ENCODE measurements at regions not wholly inside any gene's neighbourhood (a gene's known extent, or its start where the extent isn't known, plus 50 kb on each side); places are given as distances from the start of the nearest gene placed in this dataset.

DNA sequence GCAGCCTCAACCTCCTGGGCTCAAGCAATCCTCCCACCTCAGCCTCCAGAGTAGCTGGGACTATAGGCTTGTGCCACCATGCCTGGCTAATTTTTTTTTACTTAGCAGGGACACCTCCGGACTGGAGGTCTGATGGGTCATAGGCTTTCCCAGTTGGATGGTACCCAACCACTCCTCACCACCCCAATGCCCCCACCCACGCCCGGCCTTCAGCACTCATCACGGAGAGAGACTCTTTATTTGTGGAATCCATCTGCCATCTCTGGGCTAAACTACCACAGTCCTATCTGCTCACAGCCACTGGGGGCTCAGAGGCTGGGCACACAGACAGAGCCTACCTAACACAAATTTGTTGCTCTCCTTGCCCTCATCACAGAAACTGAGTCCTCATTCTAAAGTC lies 58.3 kb upstream of the STXBP1 start:
- DNase-seq (ENCODE audit: extremely low spot score, insufficient read length, low read depth) (no peak), FAIRE-seq (no peak)

DNA sequence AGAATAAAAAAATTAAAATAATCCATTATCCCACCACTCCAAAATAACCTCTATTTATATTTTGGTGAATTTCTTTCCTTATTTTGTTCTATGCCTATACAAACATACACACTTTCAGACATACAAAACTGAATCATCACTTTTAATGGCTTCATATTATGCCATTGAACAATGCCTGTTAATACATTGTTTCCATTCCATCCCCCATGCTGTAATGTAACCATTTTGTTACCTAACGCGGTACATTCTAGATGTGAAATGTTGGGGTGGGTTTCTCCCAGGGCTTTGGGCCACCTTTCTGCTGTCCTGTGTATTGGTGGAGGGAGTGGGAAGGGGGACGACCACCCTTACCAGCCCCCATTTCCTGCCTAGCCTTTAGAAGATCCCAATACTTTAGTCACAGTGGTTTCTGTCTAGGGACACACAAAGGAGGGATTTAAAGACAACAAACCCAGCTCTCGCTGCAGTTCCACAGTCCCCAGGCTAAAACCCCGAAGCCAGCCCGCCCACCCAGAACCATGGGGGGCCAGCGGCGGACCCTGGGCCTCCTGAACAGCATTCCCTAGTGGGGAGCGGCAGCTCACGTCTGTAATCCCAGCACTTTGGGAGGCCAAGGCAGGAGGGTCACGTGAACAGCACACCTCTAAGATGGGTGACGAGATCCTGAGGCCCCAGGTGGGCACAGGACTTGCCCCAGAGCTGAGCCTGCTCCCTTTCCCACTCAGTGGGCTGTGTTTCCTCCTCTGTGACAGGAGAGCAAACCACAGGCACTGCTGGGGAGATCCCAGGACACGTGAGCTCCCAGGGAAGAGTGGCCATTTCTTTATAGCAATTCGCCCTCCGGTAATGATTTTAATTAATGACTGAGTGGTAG lies 56.9 kb upstream of the STXBP1 start:
- FAIRE-seq: no peak

DNA sequence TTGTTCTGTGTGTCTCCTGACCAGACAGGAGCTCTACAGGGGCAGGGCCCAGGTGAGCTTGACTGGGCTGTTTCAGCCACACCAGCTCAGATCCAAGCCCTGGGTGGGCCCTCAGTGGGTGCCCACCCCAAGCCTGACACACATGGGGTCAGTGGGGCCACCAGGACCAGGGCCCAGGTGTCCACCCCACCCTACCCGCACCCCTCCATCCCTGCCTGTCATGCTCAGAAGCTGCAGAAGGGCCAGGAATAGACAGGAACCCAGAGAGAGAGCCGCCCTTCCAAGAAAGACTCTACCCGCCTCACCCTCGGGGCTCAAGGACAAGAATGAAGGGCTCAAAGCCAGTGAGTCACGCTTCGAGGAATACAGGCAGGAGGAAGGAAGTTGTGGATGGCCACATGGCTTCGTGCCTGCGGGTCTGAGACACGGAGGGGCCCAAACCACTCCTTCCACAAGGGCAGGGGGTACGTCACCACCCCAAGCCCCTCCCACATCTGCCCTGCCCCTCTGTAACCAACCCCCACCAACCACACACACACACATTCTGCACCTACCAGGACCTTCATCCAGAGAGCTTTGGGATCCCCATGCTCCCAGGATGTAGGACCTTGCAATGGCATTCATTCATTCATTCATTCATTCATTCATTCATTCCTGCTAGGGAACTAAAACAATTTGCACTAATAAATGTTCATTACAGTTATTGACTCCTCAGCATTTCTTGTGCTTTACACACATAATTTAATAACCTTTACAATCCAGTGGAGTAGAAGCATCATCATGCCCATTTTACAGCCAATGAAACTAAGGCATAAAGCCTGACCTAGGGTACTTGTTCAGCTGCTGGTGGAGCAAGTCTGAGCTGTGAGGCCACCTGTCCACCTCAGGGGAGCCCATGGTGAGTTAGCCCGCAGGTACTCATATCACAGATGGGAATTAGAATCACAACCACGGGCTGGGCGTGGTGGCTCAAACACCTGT lies 55.9 kb upstream of the STXBP1 start:
- DNase-seq (ENCODE audit: extremely low spot score, insufficient read length, low read depth) (no peak), FAIRE-seq (peak; percentile 65)

More for the DNA sequence above, 56.9 kb upstream of the STXBP1 start:
- DNase-seq (ENCODE audit: extremely low spot score, insufficient read length, low read depth): no peak

- no peak for FAIRE-seq
Measured at GRCh38 chr9:127556871-127557270, 55.2 kb upstream of the STXBP1 start.

DNA sequence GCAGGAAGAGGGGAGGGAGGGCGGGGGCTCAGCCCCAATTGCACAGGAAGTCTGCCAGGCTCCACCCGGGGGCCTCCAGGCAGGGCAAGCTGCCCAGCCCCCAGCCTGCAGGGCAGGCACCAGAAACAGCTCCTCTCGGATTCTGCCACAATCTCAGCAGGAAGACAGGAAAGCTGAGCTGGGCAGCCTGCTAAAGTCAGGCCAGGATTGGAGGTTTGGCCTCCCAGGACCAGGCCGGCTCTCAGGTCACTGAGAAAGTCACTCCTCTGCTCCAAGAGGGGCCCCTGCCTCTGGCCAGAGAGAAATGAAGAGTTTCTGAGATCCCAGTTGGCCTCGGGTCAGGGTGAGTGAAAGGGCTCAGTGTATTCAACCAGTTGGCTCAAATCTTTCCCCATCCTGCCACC lies 54.6 kb upstream of the STXBP1 start:
- DNase-seq (ENCODE audit: extremely low spot score, insufficient read length, low read depth) (no peak), FAIRE-seq (no peak)

More at GRCh38 chr9:127556871-127557270, 55.2 kb upstream of the STXBP1 start:
- no peak for DNase-seq (ENCODE audit: extremely low spot score, insufficient read length, low read depth)

DNA sequence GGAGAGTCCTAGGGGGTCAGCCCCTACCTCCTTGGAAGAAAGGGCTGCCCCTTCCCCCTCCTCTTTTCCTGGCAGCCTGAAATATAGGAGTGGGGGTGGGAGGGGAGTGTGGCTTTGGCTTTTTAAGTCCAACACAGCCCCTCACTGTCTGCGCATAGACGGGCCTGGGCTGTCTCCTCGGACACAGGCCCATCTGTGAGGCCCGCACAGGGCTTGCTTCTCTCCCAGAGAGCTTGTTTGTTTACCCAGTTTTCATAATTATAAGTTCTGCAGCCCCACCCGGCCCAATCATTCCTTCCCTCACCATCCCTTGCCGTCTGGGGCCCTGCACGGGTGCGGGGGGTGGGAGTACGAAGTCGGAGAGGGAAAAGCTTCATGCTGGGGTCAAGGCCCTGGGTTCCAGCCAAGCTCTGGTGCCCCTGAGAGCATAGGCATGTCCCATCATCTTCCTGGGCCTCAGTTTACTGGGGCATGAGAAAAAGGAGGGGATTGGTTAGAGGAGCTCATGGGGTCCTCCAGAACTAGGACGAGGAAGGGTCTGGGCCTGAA lies 54.0 kb upstream of the STXBP1 start:
- no peak for DNase-seq (ENCODE audit: extremely low spot score, insufficient read length, low read depth)
- no peak for FAIRE-seq

GRCh38 chr9:127558581-127559246 lies 53.4 kb upstream of the STXBP1 start:
- no peak for DNase-seq (ENCODE audit: extremely low spot score, insufficient read length, low read depth)
- no peak for FAIRE-seq

DNA sequence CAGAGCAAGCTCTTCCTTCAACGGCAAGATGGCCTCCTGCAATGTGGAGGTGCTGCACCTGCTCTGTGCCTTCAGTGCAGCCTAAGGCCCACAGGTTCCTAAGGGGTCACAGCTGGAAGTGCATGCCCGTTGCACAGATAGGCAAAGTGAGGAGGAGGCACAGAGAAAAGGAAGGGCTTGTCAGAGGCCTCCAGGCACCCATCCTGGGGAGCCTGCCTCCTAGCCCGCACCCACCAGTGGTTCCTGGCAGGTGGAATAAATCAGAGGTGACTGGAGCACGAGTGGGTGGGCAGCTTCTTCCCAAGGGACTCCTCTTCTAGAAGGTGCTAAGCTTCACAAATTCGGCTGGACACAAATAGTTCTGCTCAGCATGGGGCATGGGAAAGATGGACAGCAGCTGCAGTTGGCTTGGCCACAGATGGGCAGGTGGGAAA lies 52.8 kb upstream of the STXBP1 start:
- DNase-seq (ENCODE audit: extremely low spot score, insufficient read length, low read depth) (no peak), FAIRE-seq (no peak)

DNA sequence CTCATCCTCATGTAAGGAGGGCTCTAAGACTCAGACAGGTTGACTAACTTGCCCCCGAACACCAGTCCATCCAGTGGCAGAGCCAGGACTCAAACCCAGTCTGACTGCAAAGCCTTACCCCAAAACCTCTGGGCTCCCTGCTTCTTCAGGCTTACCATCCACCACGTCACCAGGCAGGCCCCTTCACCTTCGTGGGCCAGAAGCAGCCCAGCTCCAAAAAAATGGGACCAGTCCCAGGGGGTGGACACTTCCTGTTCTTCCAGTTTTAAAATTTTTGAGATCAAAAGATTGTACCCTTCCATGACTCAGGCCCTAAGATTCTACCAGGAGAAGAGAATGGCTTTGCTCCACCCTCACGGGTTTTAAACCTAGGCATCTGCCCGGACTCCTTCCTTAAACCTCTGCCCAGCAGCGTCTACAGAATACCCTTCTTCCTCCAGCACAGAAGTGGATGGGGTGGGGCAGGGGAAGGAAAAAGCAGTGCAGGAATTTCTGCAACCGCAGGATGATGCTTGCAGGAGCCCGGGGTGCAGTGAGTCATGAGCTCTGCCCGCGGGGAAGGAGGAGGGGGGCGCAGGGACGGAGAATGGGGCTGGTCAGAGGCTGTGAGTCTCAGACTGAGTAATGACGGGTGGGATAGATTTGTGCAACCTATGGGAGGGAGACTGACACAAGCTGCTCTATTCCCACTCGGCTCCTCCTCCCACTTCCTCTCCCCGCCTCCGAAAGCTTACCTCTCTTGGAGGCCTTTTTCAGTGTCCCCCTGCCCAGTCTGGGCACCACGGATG lies 50.4 kb upstream of the STXBP1 start:
- DNase-seq (ENCODE audit: extremely low spot score, insufficient read length, low read depth): no peak
- FAIRE-seq: no peak

Measured in GM18507 (cell line).